ENCODE measurements at regions not wholly inside any gene's neighbourhood (a gene's known extent, or its start where the extent isn't known, plus 50 kb on each side); places are given as distances from the start of the nearest gene placed in this dataset.

- no peak for DNase-seq
These were observed 51.1 kb upstream of the NCOA1 start for GRCh38 chr2:24439971-24440340.

DNA sequence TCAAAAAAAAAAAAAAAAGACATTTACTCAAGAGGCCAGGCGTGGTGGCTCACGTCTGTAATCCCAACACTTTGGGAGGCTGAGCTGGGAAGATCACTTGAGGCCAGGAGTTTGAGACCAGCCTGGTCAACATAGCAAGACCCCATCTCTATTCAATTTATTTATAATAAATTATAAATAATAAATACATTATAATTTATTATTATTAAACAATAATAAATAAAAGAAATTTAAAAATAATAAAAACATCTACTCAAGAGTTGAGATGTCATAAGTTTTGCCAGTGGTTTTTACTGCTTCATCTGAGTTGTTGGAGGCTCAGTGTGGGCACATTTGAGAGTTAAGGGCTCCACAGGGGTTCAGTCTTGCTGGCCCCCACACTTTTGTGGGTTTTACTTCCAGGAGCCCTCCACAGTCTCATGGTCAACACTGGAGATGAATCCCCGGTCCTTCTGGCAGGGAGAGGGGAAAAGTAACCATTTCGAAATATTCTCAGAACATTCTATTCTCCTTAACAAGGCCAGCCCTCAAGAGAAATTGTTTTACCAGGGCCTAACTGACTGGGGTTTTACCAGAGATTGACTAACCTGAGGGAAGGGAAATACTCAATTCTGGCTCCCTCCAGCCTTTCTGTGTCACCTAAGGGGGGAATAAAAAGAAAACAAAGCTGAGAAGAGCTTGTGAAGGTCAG lies 51.6 kb upstream of the NCOA1 start:
- DNase-seq: no peak

GRCh38 chr2:24438106-24438505 lies 52.9 kb upstream of the NCOA1 start:
- DNase-seq: no peak

DNA sequence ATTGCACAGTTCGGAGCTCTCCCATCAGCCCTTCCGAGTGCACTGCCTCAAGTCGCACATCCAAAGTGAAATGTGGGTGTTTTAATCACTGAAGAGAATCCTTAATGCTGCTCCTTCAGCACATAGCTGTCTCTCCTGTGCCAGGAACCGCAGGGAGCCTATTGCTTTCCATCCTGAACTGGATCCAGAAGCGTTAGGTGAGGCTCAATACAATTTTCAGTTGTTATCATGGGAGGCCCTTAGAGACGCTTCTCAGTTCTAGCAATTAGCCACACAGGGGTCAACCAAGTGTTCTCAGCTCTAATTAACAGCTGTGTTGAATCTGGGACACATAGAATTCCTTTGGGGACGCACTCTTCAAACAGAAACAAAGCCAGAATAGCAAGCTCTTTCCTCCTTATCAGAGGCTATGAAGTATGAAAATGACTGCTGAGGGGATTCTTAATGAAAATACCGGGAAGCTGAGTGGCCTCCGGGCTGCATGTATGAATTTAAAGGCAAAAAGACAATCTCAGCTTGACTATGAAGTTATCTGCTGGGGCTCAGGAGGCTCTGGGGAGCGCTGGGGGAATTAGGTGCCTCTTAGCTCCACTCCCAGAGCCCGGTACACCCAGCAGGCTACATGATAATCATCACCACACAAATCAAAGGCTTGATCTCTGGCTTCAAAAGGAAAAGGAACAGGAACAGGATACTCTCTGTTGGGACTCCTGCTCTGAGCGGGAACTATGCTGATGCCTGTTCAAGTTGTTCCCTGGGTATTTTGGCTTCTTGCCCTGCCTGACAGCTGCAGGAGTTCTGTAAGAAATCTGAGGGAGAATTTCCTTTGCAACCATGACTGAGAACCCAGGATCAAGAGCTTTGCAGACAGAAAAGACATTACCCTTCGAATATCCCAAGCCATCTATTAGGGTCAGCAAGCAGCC lies 55.4 kb upstream of the NCOA1 start:
- no peak for DNase-seq

DNA sequence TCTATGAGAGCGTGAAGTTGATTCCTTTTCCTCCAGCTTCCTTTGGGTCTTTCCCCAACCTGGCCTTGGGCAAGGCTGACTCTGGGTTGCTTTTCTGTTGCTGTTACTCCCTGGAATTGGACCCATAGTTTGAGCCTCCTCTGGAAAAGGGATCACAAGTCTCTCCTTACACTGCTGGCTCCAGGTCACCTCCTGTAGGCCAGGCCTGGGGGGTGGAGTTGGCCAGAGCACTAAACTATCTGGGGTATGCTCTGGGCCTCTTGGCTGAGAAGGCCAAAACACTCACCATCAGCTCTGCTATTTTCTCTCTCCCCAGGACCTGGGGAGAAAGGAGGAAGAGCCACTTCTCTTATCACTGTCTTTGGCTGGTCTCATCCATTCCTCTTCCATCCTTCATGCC lies 56.5 kb upstream of the NCOA1 start:
- no peak for DNase-seq

DNA sequence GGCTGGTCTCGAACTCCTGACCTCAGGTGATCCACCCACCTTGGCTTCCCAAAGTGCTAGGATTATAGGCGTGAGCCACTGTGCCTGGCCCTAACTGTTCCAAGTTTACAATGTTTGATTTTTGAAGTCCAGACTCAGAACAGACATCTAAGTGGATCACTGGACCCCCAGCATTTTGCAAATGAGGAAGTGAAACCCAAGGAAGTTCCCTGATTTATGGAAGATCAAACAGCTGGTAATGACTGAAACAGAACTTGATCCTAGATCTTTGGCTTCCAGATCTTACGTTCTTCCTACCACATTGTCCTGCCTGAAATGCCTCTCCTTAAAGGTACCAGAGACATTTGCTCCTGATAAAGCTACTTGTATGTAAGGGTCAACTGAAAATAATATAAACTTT lies 58.3 kb upstream of the NCOA1 start:
- no peak for DNase-seq

DNA sequence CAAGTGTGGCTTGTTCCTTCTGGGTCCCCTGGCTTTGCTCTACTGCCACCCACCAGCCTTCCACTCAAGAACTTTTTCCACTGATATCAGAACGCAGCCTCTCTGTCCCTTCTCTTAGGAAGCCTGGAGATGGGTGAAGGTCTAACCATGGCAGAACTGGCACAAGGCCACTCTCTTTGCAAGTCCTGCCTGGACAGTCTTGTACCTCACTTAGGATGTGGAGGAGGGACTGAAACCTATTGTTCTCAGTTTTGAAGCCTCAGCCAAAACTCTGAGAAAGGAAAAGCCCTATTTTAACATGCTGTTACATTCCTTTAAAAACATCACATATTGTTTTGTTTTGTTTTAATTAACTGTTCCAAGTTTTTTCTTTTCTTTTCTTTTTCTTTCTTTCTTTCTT lies 58.9 kb upstream of the NCOA1 start:
- DNase-seq: no peak

DNA sequence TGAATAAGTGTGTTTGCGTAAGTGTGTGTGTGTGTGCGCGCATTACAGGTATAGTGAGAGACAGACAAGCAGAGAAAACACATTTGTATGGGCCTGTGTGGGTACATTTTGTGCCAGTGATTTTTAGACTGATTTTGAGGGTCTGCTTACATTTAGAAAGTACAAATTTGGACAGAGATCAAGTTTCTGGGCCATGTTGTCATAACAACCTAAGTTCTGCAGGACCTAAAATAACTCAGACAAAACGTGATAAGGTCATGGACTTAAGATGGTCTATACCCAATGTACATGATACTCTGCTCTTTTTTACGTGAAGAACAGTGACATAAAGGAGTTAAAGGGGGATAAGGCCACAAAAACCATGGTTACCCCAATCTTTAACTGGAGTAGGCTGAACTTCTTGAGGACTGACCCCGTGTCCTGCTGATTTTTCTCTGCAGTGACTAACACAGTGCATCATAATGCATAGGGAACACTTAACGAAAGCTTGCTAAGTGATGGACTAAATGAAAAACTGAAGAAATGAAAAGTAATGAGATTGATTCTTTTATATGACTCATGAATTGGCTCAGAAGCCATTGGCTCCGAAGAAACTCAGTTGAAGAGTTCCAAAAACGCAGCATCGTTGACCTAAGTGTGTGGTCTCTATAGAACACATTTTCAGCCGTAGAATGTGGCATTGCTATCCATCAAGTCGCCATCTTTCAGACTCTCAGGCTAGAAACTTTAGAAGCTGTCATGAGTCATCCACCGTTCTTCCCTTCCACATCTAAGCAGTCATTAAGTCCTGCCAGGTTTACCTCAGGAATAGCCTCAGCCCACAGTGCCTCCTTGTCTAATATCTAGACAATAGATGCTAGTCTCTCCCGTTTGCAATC lies 61.6 kb upstream of the NCOA1 start:
- DNase-seq: no peak

DNA sequence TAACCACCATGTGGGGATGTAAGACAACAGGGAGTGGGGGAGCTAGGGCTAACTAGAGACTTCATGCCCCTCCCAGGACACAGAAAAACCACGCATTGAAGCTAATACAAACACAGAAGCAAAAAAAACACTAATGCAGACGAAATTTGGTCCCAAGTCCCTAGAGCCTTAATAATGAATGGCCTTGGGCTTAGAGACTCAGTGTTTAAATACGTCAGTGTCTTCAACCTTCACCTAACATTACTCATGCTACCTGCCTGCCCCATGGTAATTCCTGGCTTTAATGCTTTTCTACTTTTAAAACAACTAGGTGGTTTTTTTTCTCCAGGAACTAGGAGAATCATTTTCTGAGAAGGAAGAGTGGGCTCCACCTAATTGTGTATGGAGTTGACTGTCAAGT lies 64.1 kb upstream of the ITSN2 start:
- no peak for DNase-seq

- no peak for DNase-seq
These were observed 62.8 kb upstream of the ITSN2 start for GRCh38 chr2:24423095-24423494.

GRCh38 chr2:24421668-24422067 lies 61.3 kb upstream of the ITSN2 start:
- peak; percentile 70 to 75 for DNase-seq

DNA sequence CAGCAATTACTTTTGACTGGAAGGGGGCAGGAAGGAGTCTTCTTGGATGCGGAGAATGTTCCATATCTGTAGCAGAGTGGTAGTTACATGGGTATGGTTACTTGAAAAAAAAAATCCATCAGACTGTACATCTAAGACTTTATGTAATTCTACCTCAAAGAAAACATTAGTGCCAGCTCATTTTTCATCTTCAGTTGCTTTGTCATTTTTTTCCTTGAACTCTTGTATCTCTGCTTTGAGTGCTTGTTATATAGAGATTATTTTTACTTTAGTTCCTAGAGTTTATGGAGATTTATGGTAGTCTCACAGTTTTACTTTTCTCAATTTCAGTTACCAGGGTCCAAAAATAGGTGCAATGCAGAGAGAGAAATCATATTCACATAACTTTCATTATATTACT lies 60.0 kb upstream of the ITSN2 start:
- DNase-seq: no peak

- no peak for DNase-seq
These were observed 58.0 kb upstream of the ITSN2 start for GRCh38 chr2:24418166-24418841.

DNA sequence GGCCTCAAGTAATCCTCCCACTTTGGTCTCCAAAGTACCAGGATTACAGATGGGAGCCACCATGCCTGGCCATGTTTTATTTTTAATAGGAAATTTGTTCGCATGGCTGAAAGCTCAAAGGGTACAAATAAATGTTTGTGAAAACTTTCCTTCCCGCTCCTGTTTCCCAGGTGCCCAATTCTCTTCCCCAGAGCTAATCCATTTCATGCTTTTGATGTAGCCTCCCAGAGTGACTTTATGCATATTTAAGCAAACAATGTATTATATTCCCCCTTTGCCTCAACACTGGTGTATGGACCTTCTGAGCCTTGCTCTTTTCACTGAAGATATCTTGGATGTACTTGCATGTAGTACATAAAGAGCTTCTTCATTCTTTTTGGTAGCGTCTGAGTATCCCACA lies 52.5 kb upstream of the ITSN2 start:
- DNase-seq: no peak

GRCh38 chr2:24411488-24412151 lies 51.3 kb upstream of the ITSN2 start:
- no peak for DNase-seq

GRCh38 chr2:24410976-24411375 lies 50.6 kb upstream of the ITSN2 start:
- no peak for DNase-seq

GRCh38 chr2:24409700-24410556 lies 49.6 kb upstream of the ITSN2 start:
- peak in 1 of 2 donors; percentile 36 for DNase-seq

Data from stimulated activated CD4-positive, alpha-beta T cell treated with anti-CD3 and anti-CD28 coated beads, Interleukin-2, amount 100 ng/mL, for 24 hours (primary cell).